Gastrocnemius medialis (tissue), 4 donors: ENCODE measurements at regions not wholly inside any gene's neighbourhood (a gene's known extent, or its start where the extent isn't known, plus 50 kb on each side); places are given as distances from the start of the nearest gene placed in this dataset.

Experiments used
- ATAC-seq, 2 donors: fragments of 150-250 bp; one replicate each; pipeline ENCODE4 v1.9.1; 2016
- DNase-seq, 2 donors: peaks; one replicate each; pipeline ENCODE4 v3.0.0-alpha.2; 2019
- H3K27ac ChIP-seq, 4 donors: fragments of 200-600 bp; sonication (generic); 1 replicate in 1 of 4; 2 replicates in 3 of 4; pipeline ENCODE4 v1.5.1; 2016 to 2018; ENCODE audit warnings: mild to moderate bottlenecking in 2 of 4, moderate library complexity in 1 of 4
- H3K27me3 ChIP-seq, 3 donors: fragments of 200-600 bp; sonication (generic) in 2 of 3; 1 replicate in 1 of 3; 2 replicates in 2 of 3; pipeline versions ENCODE4 v1.5.1 to v1.6.0; 2016 to 2019; ENCODE audit warnings: mild to moderate bottlenecking in 1 of 3, moderate library complexity in 1 of 3
- H3K36me3 ChIP-seq, 2 donors: fragments of 200-600 bp; sonication (generic) in 1 of 2; one replicate each; pipeline ENCODE4 v1.5.1; 2017 to 2018
- H3K4me1 ChIP-seq, 2 donors: fragments of 200-600 bp; sonication (generic) in 1 of 2; one replicate each; pipeline ENCODE4 v1.5.1; 2016 to 2017; ENCODE audit warnings: mild to moderate bottlenecking in 2 of 2
- H3K4me3 ChIP-seq, 4 donors: fragments of 200-600 bp; sonication (generic) in 3 of 4; 1 replicate in 1 of 4; 2 replicates in 3 of 4; pipeline ENCODE4 v1.5.1; 2016 to 2019; ENCODE audit warnings: mild to moderate bottlenecking in 2 of 4
- H3K9me3 ChIP-seq, 3 donors: fragments of 200-600 bp; sonication (generic) in 2 of 3; 1 replicate in 1 of 3; 2 replicates in 2 of 3; pipeline ENCODE4 v1.5.1; 2016 to 2019
- POLR2A ChIP-seq, 2 donors: fragments of 450-650 bp; IDR thresholded peaks; one replicate each; pipeline ENCODE4 v1.6.1; 2017; ENCODE audit warnings: antibody characterized with exemption in 2 of 2, mild to moderate bottlenecking in 2 of 2, moderate library complexity in 2 of 2
- in situ Hi-C, 4 donors: fragments of 200-750 bp; cut with MboI; loops; one replicate each; pipeline versions ENCODE4 v1.15.0 to v1.8.0; 2017; ENCODE audit warnings: low sequenced_read_pairs in 4 of 4
- intact Hi-C: fragments of 100-400 bp; cut with DNase I; formaldehyde crosslinking; loops from one replicate; pipeline ENCODE4 v1.15.1; 2023; ENCODE audit warnings: low total_unique reads
- TF ChIP-seq, protein P1 (sequence below), 5 experiments: fragments of 450-650 bp in 3 of 5; fragments of 200-600 bp in 2 of 5; sonication (generic) in 2 of 5; IDR thresholded peaks in 4 of 5; conservative IDR thresholded peaks in 1 of 5; 1 replicate in 4 of 5; 2 replicates in 1 of 5; pipeline ENCODE4 v1.5.1; 2016 to 2019; ENCODE audit warnings: antibody characterized with exemption in 5 of 5, mild to moderate bottlenecking in 3 of 5, moderate library complexity in 3 of 5

DNA sequence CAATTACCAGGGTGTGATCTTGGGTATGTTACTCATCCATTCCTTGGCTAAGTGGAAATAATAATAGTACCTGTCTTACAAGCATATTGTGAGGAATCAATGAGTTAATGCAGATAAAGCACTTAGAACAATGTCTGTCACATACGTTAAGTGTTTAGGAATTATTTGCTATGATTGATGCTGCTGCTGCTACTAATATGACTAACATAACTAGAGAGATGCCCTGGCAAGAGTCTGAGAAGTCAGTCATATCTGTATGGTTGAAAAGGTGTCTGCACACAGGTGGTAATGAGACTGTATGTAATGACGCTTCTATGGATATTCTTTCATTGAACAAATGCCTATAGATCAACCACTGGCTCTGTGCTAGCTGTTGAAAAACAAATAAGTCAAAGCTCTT lies 100.1 kb upstream of the PCGF5 start:
- Histone ChIP-seq H3K36me3 (no peaks in the 10 kb centered on the region), H3K27me3 (no peaks in the 10 kb centered on the region), H3K4me1 (no peaks in the 10 kb centered on the region), H3K4me3 (no peak overlapping the region), H3K27ac (no peak overlapping the region), H3K9me3 (no peaks in the 10 kb centered on the region)
- DNase-seq (no peak), ATAC-seq (no peak)
- no peak for TF ChIP-seq POLR2A (IDR thresholded peaks at IDR 0.05)
- TF ChIP-seq, protein P1, sequence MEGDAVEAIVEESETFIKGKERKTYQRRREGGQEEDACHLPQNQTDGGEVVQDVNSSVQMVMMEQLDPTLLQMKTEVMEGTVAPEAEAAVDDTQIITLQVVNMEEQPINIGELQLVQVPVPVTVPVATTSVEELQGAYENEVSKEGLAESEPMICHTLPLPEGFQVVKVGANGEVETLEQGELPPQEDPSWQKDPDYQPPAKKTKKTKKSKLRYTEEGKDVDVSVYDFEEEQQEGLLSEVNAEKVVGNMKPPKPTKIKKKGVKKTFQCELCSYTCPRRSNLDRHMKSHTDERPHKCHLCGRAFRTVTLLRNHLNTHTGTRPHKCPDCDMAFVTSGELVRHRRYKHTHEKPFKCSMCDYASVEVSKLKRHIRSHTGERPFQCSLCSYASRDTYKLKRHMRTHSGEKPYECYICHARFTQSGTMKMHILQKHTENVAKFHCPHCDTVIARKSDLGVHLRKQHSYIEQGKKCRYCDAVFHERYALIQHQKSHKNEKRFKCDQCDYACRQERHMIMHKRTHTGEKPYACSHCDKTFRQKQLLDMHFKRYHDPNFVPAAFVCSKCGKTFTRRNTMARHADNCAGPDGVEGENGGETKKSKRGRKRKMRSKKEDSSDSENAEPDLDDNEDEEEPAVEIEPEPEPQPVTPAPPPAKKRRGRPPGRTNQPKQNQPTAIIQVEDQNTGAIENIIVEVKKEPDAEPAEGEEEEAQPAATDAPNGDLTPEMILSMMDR (IDR thresholded peaks at IDR 0.05 in 4 of 5, conservative IDR thresholded peaks at IDR 0.05 in 1 of 5): no peak
- in situ Hi-C loops (no loop called here), intact Hi-C loops (no loop called here)

DNA sequence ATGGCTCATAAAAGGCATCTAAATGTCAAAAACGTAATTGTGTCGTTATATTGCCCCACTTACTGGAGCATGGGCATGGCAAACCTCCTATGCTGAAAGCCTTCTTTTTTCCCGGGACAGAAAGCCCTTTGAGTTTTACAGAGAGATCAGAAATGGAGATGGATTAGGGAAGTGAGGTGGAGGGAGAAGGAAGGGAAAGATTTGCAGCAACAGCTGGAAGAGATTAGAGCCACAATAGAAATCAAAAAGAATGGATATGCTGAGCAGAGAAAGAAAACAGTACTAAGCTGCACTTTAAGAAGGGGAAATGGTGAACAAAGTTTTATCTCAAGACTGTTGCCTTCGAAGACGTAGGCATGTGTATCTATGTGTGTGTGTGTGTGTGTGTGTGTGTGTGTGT lies 97.2 kb upstream of the PCGF5 start:
- DNase-seq: no peak
- no peaks in the 10 kb centered on the region for H3K9me3 ChIP-seq
- TF ChIP-seq, protein P1 (IDR thresholded peaks at IDR 0.05 in 4 of 5, conservative IDR thresholded peaks at IDR 0.05 in 1 of 5): no peak
- no peak for TF ChIP-seq POLR2A (IDR thresholded peaks at IDR 0.05)
- H3K27ac ChIP-seq: no peak overlapping the region
- ATAC-seq: no peak
- H3K4me1 ChIP-seq: no peaks in the 10 kb centered on the region
- H3K4me3 ChIP-seq: no peak overlapping the region
- intact Hi-C loops (no loop called here), in situ Hi-C loops (no loop called here)
- no peaks in the 10 kb centered on the region for H3K36me3 ChIP-seq
- H3K27me3 ChIP-seq: no peaks in the 10 kb centered on the region

DNA sequence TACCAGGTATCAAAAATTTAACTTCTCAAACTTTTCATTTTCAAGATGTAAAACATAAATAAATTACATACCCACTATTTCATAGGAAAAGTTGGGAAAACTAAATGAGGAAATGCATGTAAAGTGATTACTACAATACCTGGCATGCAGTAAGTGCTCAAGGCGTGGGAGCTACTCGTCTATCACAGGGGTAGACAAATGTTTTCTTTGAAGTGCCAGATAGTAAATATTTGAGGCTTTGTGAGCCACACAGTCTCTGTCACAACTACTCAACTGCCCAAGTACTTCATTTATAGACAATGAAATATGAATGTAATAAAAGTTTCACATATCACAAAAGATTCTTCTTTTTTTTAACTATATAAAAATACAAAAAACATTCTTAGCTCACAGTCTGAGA lies 96.4 kb upstream of the PCGF5 start:
- Histone ChIP-seq H3K4me3 (no peak overlapping the region), H3K9me3 (no peaks in the 10 kb centered on the region), H3K36me3 (no peaks in the 10 kb centered on the region), H3K27ac (no peak overlapping the region), H3K4me1 (no peaks in the 10 kb centered on the region), H3K27me3 (no peaks in the 10 kb centered on the region)
- DNase-seq (no peak), ATAC-seq (no peak)
- no peak for TF ChIP-seq POLR2A (IDR thresholded peaks at IDR 0.05)
- TF ChIP-seq, protein P1 (IDR thresholded peaks at IDR 0.05 in 4 of 5, conservative IDR thresholded peaks at IDR 0.05 in 1 of 5): no peak
- in situ Hi-C loops: no loop called here
- intact Hi-C loops: no loop called here

- no peaks in the 10 kb centered on the region for H3K4me1 ChIP-seq
- no peaks in the 10 kb centered on the region for H3K9me3 ChIP-seq
- no peaks in the 10 kb centered on the region for H3K36me3 ChIP-seq
- intact Hi-C loops: no loop called here
- ATAC-seq (no peak), DNase-seq (no peak)
- no peak overlapping the region for H3K27ac ChIP-seq
- H3K27me3 ChIP-seq: no peaks in the 10 kb centered on the region
- H3K4me3 ChIP-seq: no peak overlapping the region
- no peak for TF ChIP-seq POLR2A (IDR thresholded peaks at IDR 0.05)
- TF ChIP-seq, protein P1 (IDR thresholded peaks at IDR 0.05 in 4 of 5, conservative IDR thresholded peaks at IDR 0.05 in 1 of 5): no peak
- in situ Hi-C loops: no loop called here
Measured at GRCh38 chr10:91126471-91126870, 94.0 kb upstream of the PCGF5 start.

GRCh38 chr10:91127341-91128082 lies 93.0 kb upstream of the PCGF5 start:
- Histone ChIP-seq H3K27me3 (no peaks in the 10 kb centered on the region), H3K4me3 (no peak overlapping the region), H3K27ac (no peak overlapping the region), H3K4me1 (no peaks in the 10 kb centered on the region), H3K9me3 (no peaks in the 10 kb centered on the region), H3K36me3 (no peaks in the 10 kb centered on the region)
- DNase-seq (no peak), ATAC-seq (no peak)
- in situ Hi-C loops: no loop called here
- TF ChIP-seq POLR2A (IDR thresholded peaks at IDR 0.05): no peak
- TF ChIP-seq, protein P1 (IDR thresholded peaks at IDR 0.05 in 4 of 5, conservative IDR thresholded peaks at IDR 0.05 in 1 of 5): no peak
- intact Hi-C loops: no loop called here
